ENCODE measurements at regions not wholly inside any gene's neighbourhood (a gene's known extent, or its start where the extent isn't known, plus 50 kb on each side); places are given as distances from the start of the nearest gene placed in this dataset.

DNA sequence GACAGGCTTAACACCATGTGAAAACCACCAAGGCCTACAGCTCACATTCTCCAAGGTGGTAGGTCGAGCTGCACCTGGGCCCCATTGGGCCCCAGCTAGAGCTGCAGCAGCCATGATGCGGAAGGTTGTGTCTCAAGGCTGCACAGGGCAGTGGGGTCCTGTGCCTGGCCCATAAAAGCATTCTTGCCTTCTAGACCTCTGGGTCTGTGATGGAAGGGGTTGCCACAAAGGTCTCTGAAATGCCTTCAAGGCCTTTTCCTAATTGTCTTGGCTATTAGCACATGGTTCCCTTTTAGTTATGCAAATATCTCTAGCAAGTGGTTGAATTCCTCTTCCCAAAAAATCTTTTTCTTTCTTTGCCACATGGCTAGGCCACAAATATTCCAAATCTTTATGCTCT lies 52.5 kb upstream of the C11orf58 start:
- DNase-seq (ENCODE audit: low read depth in 4 of 4, low spot score in 3 of 4): no peak

DNA sequence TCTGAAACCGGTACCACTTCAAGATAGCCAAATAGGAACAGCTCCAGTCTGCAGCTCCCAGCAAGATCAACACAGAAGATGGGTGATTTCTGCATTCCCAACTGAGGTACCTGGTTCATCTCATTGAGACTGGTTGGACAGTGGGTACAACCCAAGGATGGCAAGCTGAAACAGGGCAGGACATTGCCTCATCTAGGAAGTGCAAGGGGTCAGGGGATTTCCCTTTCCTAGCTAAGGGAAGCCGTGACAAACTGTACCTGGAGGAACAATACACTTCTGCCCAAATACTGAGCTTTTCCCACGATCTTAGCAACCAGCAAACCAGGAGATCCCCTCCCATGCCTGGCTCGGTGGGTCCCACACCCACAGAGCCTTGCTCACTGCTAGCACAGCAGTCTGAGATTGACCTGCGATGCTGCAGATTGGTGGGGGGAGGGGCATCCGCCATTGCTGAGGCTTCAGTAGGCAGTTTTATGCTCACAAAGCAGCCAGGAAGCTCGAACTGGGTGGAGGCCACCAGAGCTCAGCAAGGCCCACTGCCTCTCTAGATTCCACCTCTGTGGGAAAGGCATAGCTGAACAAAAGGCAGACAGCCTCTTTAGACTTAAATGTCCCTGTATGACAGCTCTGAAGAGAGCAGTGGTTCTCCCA lies 59.9 kb upstream of the C11orf58 start:
- DNase-seq (ENCODE audit: low read depth in 4 of 4, low spot score in 3 of 4): no peak

DNA sequence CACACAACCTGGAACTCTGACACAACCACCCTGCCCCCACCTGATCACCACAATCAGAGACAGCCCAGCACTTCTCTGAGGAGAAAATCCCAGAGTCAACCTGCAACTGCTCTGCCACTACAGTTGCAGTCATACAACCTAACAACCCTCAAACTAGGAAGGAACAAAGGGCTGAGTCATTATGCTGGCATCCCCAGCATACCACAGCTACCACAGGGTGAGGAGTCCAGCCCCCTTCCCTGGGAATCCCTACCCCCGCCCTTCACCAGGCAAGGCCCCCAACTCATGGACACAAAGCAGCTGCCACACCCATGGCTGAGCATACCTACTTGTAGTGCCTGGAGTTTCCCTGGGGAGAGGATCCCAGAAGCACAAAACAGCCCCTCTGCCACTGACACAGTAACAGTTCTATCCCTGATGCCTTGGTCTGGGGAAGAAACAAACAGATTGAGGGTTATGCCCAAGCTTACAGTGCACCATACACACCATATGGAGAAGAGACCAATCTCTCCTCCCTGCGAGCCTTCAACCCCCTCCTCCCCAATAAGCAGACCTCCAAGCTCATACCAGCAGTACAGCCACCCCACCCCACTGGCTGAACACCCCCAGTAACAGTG lies 68.5 kb upstream of the C11orf58 start:
- no peak for DNase-seq (ENCODE audit: low read depth in 4 of 4, low spot score in 3 of 4)

DNA sequence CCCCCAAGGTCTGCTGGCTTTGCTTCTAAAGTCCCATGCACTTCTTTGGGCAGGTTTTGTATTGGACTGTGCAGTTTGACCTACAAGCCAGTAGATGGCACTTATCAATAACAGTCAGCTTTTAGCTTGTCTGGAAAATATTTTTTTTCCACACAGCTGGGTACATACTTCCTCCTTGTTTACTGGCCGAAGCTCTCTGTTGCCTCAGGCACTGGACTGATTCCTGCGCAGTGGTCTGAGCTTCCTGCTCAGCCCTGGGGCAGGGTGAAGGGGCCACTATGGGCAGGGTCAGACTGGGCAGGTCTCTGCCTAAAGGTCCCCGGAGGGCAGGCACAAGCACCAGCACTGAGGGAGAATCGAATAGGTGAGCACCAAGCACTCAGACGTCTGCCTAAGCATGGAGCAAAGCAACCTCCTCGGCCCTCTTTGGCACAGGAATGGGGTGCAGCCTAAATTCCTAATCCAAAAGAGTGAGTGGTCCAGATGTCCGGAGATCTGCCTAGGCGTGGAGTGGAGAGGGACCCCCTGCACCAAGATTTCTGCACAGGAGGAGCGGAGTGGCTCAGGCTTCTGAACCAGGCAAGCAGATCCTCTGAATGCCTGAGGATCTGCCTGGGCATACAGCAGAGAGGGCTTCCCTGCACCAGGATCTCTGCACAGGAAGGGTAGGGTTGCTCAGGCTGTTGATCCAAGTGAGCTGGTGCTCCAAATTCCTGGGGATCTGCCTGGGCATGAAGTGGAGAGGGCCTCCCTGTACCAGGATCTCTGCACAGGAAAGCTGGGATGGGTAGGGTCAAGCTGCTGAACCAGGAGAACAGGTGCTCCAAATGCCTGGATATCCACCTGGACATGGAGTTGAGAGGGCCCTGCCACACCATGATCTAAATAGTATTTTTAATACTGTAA lies 105.9 kb upstream of the C11orf58 start:
- no peak for DNase-seq (ENCODE audit: low read depth in 4 of 4, low spot score in 3 of 4)

DNA sequence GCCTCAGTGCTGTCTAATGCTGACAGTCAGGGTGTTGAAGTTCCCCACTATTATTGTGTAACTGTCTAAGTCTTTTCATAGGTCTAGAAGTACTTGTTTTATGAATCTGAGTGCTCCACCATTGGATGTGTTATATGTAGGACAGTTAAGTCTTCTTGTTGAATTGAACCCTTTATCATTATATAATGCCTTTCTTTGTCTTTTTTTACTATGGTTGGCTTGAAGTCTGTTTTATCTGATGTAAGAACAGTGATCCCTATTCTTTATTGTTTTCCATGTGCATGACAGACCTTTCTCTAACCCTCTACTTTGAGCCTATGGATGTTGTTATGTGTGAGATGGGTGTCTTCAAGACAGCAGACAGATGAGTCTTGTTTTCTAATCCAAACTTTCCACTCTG lies 107.8 kb upstream of the C11orf58 start:
- DNase-seq (ENCODE audit: low read depth in 4 of 4, low spot score in 3 of 4): no peak

DNA sequence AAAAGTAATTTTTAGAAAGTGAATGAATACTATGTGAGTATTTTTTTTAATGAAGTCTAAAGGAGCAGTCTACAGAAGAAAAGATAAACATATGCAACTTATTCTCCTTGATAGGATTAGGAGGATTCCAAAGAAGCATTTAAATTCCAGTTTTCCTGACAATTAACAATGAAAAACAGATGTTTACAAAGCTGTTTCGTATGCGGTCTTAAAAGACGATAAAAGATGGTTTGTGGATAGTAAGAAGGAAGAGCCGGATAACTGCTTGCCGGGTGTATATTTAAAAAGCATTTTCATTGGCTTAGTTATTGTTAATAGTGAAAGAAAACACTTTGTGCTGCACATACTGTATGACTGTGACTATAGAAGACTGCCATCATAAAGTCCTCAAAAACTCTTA lies 120.0 kb upstream of the C11orf58 start:
- DNase-seq (ENCODE audit: low read depth in 4 of 4, low spot score in 3 of 4): no peak

DNA sequence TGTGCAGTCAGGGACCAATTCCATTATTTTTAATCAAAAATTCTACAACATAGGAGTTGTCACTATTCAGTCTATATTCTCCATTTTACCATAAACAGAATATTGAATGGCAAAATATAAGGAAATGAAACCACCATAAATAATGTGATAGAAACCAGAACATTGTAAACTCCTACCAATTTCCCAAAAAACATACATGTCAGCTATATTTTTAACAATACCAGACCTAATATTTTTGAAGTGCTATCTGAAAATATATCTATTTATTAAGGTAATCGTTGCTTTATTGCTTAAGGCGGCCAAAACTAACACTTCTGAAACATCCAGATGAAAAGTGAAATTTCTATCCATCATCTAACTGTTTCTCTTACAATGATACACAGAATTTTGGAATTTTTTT lies 123.0 kb upstream of the C11orf58 start:
- no peak for DNase-seq (ENCODE audit: low read depth in 4 of 4, low spot score in 3 of 4)

DNA sequence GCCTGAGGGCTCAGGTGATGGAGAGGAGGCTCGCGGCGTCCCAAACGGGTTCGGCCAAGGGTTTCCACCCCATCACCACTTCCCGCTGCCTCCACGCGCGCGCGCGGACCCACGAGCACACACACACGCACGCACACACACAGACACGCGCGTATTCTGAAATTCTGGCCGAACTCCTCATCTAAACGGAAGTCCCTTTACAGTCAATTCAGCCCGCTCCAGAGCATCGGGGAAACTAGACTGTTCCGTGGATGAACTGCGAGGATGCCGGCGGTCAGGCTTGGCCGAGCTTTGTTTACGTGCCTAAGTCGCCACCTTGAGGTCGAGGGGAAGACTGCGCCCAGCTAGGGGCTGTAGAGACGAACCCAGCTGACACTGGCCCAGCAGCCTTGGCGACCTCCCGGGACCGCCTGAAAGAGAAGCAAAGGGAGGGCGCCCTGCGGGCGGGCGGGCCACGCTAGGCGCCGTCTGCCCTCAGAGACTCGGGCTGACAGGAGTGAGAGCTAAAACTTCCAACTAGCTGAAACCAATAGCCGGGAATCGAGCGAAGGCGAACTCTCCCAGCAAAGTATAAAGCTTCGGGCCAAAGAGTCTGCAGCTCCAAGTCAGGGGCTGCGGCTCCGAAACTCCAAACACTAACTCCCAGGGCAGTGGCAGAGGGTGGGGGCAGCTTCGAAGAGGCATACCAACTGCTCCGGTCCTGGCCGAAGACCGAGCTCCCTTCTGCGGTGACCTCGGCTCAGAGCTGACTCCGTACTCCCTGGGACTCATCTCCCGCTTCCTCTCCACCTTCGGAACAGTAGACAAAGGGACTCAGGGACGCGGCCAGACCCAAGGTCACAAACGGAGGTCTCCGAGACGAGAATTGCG lies 124.7 kb upstream of the C11orf58 start:
- DNase-seq (ENCODE audit: low read depth in 4 of 4, low spot score in 3 of 4): peak in 3 of 4 donors; percentile 81 to 85 (median 83)

DNA sequence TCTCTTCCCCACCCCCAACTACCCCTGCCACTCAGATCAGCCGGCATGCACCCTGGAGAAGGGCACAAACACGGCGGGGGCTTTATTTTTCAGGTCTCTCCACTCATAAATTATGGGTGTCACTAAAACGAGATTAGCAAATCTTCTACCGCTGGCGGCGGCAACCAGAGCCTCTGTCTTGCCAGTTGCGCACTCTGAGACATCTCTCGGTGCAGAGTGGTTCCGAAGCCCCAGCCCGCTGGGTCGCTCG lies 125.3 kb upstream of the C11orf58 start:
- DNase-seq (ENCODE audit: low read depth in 4 of 4, low spot score in 3 of 4): no peak

DNA sequence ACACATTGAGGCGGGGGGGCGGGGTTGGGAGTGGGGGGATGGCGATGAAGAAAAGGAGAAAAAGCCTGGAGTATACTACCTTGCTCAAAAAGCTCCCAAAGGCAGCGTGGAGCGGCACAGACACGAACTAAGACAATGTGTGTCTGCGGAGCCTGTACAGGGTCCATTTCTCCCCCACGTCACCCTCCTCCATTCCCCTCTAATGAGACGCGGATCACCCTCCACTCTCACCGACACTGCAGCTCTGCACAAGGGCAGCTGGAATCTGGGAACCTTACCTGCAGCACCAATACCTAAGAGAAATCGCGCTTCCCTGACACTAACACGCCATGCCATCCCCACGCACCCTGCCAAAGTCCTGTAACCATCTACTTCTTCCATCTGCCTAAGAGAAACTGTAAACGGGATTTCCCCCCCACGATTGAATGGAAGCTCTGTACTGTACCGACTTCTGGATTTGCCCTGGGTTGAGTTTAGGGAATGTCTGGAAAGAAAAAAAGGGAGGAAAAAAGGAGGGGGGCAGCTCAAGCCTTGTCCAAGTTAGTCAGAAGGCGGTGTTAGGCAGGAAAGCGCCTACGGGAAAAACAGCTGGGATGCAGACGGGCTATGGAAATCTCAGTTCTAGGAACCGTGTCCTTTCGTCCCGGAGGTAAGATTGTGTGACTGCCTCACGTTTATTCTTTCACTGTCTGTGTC lies 125.7 kb upstream of the C11orf58 start:
- peak in 3 of 4 donors; percentile 20 to 38 (median 20) for DNase-seq (ENCODE audit: low read depth in 4 of 4, low spot score in 3 of 4)

DNA sequence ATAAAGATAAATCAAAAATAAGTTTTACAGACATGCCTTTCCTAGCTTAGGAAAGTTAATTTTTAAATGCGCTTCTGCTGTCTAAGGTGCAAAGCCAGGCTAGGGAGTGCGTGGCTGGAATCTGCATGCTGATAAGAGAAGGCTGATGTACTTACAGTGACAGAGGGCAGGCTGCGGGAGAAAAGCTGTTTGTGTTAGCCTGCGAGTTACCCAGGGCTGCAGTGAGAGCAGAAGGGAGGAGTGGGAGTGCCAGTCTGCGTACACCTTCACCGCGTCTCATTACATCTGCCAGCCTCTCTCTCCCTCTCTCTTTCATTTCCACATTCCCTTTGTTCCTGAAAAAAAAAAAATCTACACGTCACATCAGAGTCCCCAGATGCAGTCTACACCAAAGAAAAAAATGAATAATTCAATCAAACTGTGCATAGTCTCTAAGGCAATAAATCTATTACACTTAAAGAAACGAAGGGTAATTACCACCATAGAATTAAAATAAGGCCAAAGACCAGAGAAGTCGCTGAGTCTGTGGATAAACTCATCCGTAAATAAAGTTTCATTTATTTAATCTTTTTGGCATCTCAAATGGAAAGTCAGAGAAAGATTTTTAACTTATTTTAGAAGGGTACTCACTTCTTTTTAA lies 126.4 kb upstream of the C11orf58 start:
- peak in 3 of 4 donors; percentile 29 to 57 (median 38) for DNase-seq (ENCODE audit: low read depth in 4 of 4, low spot score in 3 of 4)

DNA sequence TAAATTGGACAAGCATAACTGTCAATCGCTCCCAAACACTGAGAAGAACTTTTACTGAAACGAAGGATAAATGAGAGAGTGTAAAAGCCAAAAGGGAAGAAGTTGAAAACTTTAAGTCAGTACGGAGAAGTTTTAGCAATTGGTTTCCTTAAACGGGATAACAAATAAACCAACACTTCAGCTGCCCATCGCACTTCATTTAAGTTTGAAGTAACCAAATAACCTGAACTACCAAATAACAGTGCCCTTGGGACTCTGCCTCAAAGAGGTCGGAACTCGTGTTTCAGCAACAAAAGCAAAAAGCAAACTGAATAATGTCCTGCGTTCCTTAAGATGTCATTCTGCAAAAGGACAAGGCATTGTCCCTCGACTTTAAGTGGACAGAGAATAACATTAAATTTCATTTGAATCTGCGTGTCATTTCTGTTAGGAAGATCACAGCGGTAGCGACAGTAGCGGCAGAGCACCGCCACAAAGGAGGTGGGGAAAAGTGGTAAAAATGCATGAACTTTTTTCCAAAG lies 127.0 kb upstream of the C11orf58 start:
- peak in 3 of 4 donors; percentile 14 to 26 (median 22) for DNase-seq (ENCODE audit: low read depth in 4 of 4, low spot score in 3 of 4)

DNA sequence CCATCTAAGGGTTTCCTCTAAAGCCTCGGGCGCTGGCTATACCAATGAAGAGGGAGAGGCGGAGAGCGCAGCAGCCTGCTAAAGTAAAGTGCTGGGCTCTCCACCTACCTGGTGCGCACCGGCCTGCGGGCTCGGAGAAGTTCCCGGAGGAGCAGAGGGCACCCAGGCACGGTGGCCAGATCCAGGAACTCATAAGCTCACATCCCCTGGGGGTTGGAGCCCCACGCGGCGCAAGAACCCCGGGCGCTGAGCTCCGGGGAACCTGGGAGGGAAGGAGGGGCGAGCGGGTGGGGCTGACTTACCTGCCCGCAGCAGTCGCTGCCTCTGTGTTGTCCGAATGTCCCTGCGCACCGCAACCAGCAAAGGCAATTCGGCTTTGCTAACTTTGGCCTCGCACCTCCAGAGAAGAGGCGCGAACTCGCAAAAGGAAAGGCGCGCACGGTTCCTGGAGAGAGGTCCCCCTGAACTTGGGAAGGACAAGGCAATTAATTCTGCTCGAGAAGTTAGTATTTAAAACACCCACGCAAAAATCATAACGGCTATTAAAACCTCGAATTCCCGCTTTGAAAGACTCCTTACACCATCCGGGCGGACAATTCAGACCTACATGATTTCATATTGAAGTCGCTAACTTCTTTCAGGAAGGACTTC lies 127.6 kb upstream of the C11orf58 start:
- DNase-seq (ENCODE audit: low read depth in 4 of 4, low spot score in 3 of 4): peak in 2 of 4 donors; percentile 8 to 23

DNA sequence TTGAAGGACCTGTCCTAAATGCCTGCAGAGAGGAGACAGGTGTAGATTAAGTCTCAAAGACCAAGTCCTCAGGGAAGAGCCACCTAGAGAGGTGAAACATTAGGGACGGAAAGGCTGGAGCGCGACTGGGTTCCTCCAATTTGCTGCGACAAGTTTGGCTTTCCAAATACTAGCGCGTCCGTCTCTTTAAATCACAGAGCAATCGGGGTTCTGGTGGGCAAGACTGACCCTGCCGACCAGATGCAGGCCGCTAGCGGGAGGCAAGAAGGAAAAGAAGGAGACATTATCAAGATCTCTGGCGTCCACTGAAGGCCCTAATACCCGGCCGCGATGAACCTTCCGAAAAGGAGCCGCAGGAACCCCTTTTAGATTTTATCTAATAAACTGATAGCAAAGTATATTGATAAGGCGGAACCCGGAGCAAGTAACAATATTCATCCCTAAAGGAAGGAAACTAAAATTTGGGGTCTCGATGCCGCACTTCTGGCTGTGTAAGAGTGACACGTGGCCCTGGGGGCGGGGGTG lies 128.2 kb upstream of the C11orf58 start:
- no peak for DNase-seq (ENCODE audit: low read depth in 4 of 4, low spot score in 3 of 4)

DNA sequence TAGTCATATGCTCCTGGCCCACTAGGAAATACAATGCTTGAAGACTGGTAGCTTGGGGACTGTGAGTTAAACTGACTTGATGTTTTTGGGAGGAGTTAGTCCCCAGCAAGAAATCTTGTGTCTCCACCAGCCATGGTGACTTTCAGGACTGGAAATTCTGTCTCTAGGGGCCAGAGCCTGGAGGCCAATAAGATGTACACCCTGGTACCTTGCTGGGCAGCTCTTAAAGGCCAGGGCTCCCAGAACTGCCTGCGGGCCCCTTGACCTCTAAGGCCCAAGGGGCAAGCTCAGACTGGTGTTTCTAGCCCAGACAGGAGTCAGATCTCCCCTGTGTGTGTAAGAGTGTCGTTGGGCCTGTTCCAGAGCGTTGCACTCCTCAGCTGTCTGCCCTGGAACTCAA lies 128.7 kb upstream of the C11orf58 start:
- no peak for DNase-seq (ENCODE audit: low read depth in 4 of 4, low spot score in 3 of 4)

DNA sequence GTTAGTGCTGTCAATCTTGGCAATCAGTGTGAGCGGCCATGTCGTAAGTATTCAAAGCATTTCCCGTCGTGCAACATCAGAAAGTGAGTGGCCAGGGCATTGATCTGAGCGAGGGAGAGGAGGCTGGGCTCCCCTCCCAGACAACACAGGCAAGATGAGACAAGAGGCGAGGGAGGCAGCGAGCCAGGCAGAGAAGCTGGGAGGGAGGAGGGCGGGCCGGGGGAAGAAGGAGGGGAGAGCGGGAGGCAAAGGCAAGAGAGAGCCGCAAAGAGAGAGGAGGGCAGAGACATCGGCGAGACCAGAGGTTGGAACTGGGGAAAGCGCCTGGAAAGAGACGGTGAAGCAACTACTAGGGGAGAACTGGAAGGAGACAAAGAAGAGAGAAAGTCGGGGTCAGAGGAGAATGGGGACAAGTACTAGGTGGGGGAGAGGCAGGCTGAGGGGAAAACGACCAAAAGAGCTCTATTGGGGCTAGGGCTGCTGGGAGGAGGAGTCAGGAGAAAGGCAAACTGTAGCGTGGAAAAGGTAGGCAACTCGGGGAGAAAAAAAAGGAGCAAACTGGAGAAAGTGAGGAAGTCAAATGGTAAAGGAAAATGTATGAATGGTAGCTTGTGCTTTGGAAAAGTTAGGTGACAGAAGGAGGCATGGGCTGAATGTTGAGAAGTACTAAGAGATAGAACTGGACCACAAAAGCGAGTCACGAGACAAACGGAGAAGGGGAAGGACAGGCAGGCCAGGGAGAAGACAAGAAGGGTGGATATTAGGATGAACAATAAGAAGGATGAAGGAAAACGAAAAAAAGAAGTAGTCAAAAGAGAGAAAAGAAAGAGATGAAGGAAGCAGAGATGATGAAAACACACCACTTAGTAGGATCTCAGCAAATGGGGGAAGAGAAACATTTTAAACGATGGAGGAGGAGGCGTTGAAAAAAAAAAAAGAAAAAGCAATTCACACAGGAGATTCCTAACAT lies 130.5 kb upstream of the C11orf58 start:
- DNase-seq (ENCODE audit: low read depth in 4 of 4, low spot score in 3 of 4): peak in 3 of 4 donors; percentile 46 to 63 (median 58)
